ENCODE measurements at regions not wholly inside any gene's neighbourhood (a gene's known extent, or its start where the extent isn't known, plus 50 kb on each side); places are given as distances from the start of the nearest gene placed in this dataset.
"Not testable (repeated sequence)": the region's sequence is repeated elsewhere in the genome, so short reads cannot be mapped to it uniquely, and the experiment has no call there.

- peak; percentile 3 for DNase-seq
Observed at GRCh38 chr17:20851591-20852238, 191.1 kb downstream of the USP22 start.

- peak; percentile 80 for DNase-seq
Observed at GRCh38 chr17:20852239-20852989, 190.4 kb downstream of the USP22 start.

- DNase-seq: peak; percentile 3
Observed at GRCh38 chr17:20852990-20853370, 189.8 kb downstream of the USP22 start.

- not testable (repeated sequence) for DNase-seq
Observed at GRCh38 chr17:20855910-20856470, 186.8 kb downstream of the USP22 start.

- DNase-seq: not testable (repeated sequence)
Observed at GRCh38 chr17:20866444-20867209, 176.2 kb downstream of the USP22 start.

GRCh38 chr17:20867436-20867937 lies 175.3 kb downstream of the USP22 start:
- DNase-seq: not testable (repeated sequence)

- not testable (repeated sequence) for DNase-seq
Observed at GRCh38 chr17:20867938-20868661, 174.7 kb downstream of the USP22 start.

GRCh38 chr17:20868662-20869007 lies 174.2 kb downstream of the USP22 start:
- DNase-seq: not testable (repeated sequence)

GRCh38 chr17:20873173-20873572 lies 169.6 kb downstream of the USP22 start:
- not testable (repeated sequence) for DNase-seq

GRCh38 chr17:20873688-20874328 lies 169.0 kb downstream of the USP22 start:
- not testable (repeated sequence) for DNase-seq

- DNase-seq: not testable (repeated sequence)
Observed at GRCh38 chr17:20877384-20877783, 165.4 kb downstream of the USP22 start.

GRCh38 chr17:20890338-20890737 lies 152.5 kb downstream of the USP22 start:
- no peak for DNase-seq

GRCh38 chr17:20895426-20895825 lies 147.4 kb downstream of the USP22 start:
- DNase-seq: not testable (repeated sequence)

- no peak for DNase-seq
Observed at GRCh38 chr17:20896153-20896649, 146.6 kb downstream of the USP22 start.

- not testable (repeated sequence) for DNase-seq
Observed at GRCh38 chr17:20898726-20899125, 144.1 kb downstream of the USP22 start.

GRCh38 chr17:20902496-20902895 lies 140.3 kb downstream of the USP22 start:
- not testable (repeated sequence) for DNase-seq

- not testable (repeated sequence) for DNase-seq
Observed at GRCh38 chr17:20903549-20903948, 139.3 kb downstream of the USP22 start.

- DNase-seq: no peak
Observed at GRCh38 chr17:20908313-20909267, 134.2 kb downstream of the USP22 start.

- DNase-seq: no peak
Observed at GRCh38 chr17:20914658-20915057, 128.2 kb downstream of the USP22 start.

GRCh38 chr17:20916383-20916782 lies 126.4 kb downstream of the USP22 start:
- DNase-seq: no peak
